Esophagus squamous epithelium (tissue), 5 donors: ENCODE measurements at regions not wholly inside any gene's neighbourhood (a gene's known extent, or its start where the extent isn't known, plus 50 kb on each side); places are given as distances from the start of the nearest gene placed in this dataset.

Experiments used
- DNase-seq: peaks from one replicate; lab custom pipeline; 2025; lab: John Stamatoyannopoulos, UW
- H3K27ac ChIP-seq, 4 donors: fragments of 200-600 bp; sonication (generic); one replicate each; pipeline ENCODE4 v1.5.1; 2016 to 2019; ENCODE audit warnings: mild to moderate bottlenecking in 1 of 4
- H3K27me3 ChIP-seq, 4 donors: fragments of 200-600 bp; sonication (generic); 1 replicate in 3 of 4; 2 replicates in 1 of 4; pipeline versions ENCODE4 v1.5.1 to v1.6.0; 2017 to 2021; ENCODE audit warnings: antibody characterized with exemption in 1 of 4
- H3K36me3 ChIP-seq, 3 donors: fragments of 200-600 bp; sonication (generic); one replicate each; pipeline ENCODE4 v1.5.1; 2016 to 2019
- H3K4me1 ChIP-seq, 3 donors: fragments of 200-600 bp; sonication (generic); one replicate each; pipeline ENCODE4 v1.5.1; 2017 to 2019
- H3K4me3 ChIP-seq, 4 donors: fragments of 200-600 bp; sonication (generic); 1 replicate in 3 of 4; 2 replicates in 1 of 4; pipeline ENCODE4 v1.5.1; 2016 to 2019; ENCODE audit warnings: mild to moderate bottlenecking in 2 of 4, moderate library complexity in 1 of 4
- H3K9me3 ChIP-seq, 3 donors: fragments of 200-600 bp; sonication (generic); one replicate each; pipeline ENCODE4 v1.5.1; 2016 to 2019
- POLR2A ChIP-seq, 4 donors: fragments of 450-650 bp; IDR thresholded peaks; one replicate each; pipeline ENCODE4 v1.6.1; 2017; ENCODE audit warnings: antibody characterized with exemption in 4 of 4, mild to moderate bottlenecking in 4 of 4, moderate library complexity in 3 of 4
- WGBS, 2 donors: methylation state at CpG; one replicate each; pipeline ENCODE4 v1.1.5; 2018; 5-methylcytosine and 5-hydroxymethylcytosine counted together
- intact Hi-C: fragments of 100-400 bp; cut with DNase I; formaldehyde crosslinking; loops from one replicate; pipeline ENCODE4 v1.15.0; 2022
- TF ChIP-seq, protein P1 (sequence below), 6 experiments: fragments of 450-650 bp in 4 of 6; fragments of 200-600 bp in 2 of 6; sonication (generic) in 2 of 6; IDR thresholded peaks; one replicate each; pipeline ENCODE4 v1.5.1; 2016 to 2019; ENCODE audit warnings: antibody characterized with exemption in 6 of 6, mild to moderate bottlenecking in 4 of 6, moderate library complexity in 4 of 6
- donor health status: DM: yes; HTN: yes; CAD: no.

- H3K4me1 ChIP-seq = no peaks in the 10 kb centered on the region
These were observed 368.1 kb downstream of the C16orf95 start for GRCh38 chr16:86949116-86949515.

GRCh38 chr16:86949630-86950029 lies 367.6 kb downstream of the C16orf95 start:
- Histone ChIP-seq H3K27ac (no peak overlapping the region), H3K27me3 (peaks cover 0 to 37% (median 0%) of the 10 kb centered on the region in 4 donors), H3K4me1 (no peaks in the 10 kb centered on the region), H3K4me3 (no peak overlapping the region), H3K9me3 (no peaks in the 10 kb centered on the region), H3K36me3 (no peaks in the 10 kb centered on the region)
- intact Hi-C loops = no loop called here
- no peak for DNase-seq
- TF ChIP-seq, protein P1, sequence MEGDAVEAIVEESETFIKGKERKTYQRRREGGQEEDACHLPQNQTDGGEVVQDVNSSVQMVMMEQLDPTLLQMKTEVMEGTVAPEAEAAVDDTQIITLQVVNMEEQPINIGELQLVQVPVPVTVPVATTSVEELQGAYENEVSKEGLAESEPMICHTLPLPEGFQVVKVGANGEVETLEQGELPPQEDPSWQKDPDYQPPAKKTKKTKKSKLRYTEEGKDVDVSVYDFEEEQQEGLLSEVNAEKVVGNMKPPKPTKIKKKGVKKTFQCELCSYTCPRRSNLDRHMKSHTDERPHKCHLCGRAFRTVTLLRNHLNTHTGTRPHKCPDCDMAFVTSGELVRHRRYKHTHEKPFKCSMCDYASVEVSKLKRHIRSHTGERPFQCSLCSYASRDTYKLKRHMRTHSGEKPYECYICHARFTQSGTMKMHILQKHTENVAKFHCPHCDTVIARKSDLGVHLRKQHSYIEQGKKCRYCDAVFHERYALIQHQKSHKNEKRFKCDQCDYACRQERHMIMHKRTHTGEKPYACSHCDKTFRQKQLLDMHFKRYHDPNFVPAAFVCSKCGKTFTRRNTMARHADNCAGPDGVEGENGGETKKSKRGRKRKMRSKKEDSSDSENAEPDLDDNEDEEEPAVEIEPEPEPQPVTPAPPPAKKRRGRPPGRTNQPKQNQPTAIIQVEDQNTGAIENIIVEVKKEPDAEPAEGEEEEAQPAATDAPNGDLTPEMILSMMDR (IDR thresholded peaks at IDR 0.05) = no peak
- TF ChIP-seq POLR2A (IDR thresholded peaks at IDR 0.05) = no peak
- WGBS, 2 donors = 72 to 88% methylated on average over 3 of the region's 3 CpGs

More at GRCh38 chr16:86949116-86949515, 368.1 kb downstream of the C16orf95 start:
- H3K27ac ChIP-seq = no peak overlapping the region
- no peaks in the 10 kb centered on the region for H3K36me3 ChIP-seq
- WGBS, 2 donors = 58 to 59% methylated on average over 2 to 7 of the region's 14 CpGs
- peaks cover 0 to 36% (median 0%) of the 10 kb centered on the region in 4 donors for H3K27me3 ChIP-seq
- DNase-seq = no peak
- H3K4me3 ChIP-seq = no peak overlapping the region
- TF ChIP-seq, protein P1 (IDR thresholded peaks at IDR 0.05) = no peak
- TF ChIP-seq POLR2A (IDR thresholded peaks at IDR 0.05) = no peak
- H3K9me3 ChIP-seq = no peaks in the 10 kb centered on the region
- intact Hi-C loops = no loop called here

- 88 to 92% methylated on average over 7 of the region's 7 CpGs for WGBS, 2 donors
- Histone ChIP-seq H3K36me3 (no peaks in the 10 kb centered on the region), H3K27me3 (peaks cover 0 to 47% (median 0%) of the 10 kb centered on the region in 4 donors), H3K9me3 (no peaks in the 10 kb centered on the region), H3K27ac (no peak overlapping the region), H3K4me3 (no peak overlapping the region), H3K4me1 (no peaks in the 10 kb centered on the region)
- TF ChIP-seq, protein P1 (IDR thresholded peaks at IDR 0.05) = no peak
- TF ChIP-seq POLR2A (IDR thresholded peaks at IDR 0.05) = no peak
- intact Hi-C loops = no loop called here
- DNase-seq = no peak
These were observed 366.0 kb downstream of the C16orf95 start for GRCh38 chr16:86951041-86951822.

GRCh38 chr16:86951831-86952598 lies 365.2 kb downstream of the C16orf95 start:
- DNase-seq = no peak
- TF ChIP-seq POLR2A (IDR thresholded peaks at IDR 0.05) = no peak
- TF ChIP-seq, protein P1 (IDR thresholded peaks at IDR 0.05) = no peak
- H3K4me3 ChIP-seq = no peak overlapping the region
- peaks cover 0 to 47% (median 0%) of the 10 kb centered on the region in 4 donors for H3K27me3 ChIP-seq
- no peaks in the 10 kb centered on the region for H3K36me3 ChIP-seq
- intact Hi-C loops = no loop called here
- H3K4me1 ChIP-seq = no peaks in the 10 kb centered on the region
- no peaks in the 10 kb centered on the region for H3K9me3 ChIP-seq
- 39 to 57% methylated on average over 12 of the region's 13 CpGs for WGBS, 2 donors
- no peak overlapping the region for H3K27ac ChIP-seq

DNA sequence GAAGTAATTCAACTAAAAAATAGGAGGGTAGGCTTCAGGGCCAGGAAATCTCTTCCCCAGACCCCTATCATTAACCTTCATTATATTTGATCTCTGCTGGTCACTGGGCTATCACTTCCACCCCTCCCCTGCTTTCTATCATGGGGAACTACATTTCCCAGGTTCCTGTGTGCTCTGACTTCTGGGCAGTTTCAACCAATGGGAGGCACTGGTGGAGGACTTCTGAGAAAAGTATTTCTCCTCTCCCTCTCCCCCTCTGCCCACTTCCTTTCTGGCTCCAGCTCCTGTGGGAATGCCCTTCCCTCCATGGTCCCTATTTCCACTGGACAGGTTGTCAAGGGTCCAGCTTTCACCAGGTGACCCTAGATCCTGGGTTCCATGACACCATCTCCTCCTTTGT lies 364.4 kb downstream of the C16orf95 start:
- intact Hi-C loops = no loop called here
- Histone ChIP-seq H3K4me3 (no peak overlapping the region), H3K4me1 (no peaks in the 10 kb centered on the region), H3K27me3 (peaks cover 0 to 48% (median 0%) of the 10 kb centered on the region in 4 donors), H3K9me3 (no peaks in the 10 kb centered on the region), H3K27ac (no peak overlapping the region), H3K36me3 (no peaks in the 10 kb centered on the region)
- no peak for DNase-seq
- TF ChIP-seq, protein P1 (IDR thresholded peaks at IDR 0.05) = no peak
- no peak for TF ChIP-seq POLR2A (IDR thresholded peaks at IDR 0.05)
